Activated CD4-positive, alpha-beta T cell treated with anti-CD3 and anti-CD28 coated beads, Interleukin-2, amount 10 ng/mL, durations not matched to agents 7 days and 5 days (primary cell): ENCODE measurements at regions not wholly inside any gene's neighbourhood (a gene's known extent, or its start where the extent isn't known, plus 50 kb on each side); places are given as distances from the start of the nearest gene placed in this dataset.
"Not testable (repeated sequence)": the region's sequence is repeated elsewhere in the genome, so short reads cannot be mapped to it uniquely, and the experiment has no call there.

ENCODE experiments used
- CTCF ChIA-PET: fragments of 350-600 bp; sonication (Branson Sonifier 250); formaldehyde crosslinking; loops from one replicate; lab custom pipeline; 2021; ENCODE audit warnings: antibody characterized with exemption; lab: Charles Lee
- POLR2A ChIA-PET: fragments of 350-600 bp; sonication (Branson Sonifier 250); formaldehyde crosslinking; loops from one replicate; lab custom pipeline; 2021; ENCODE audit warnings: antibody characterized with exemption; lab: Charles Lee
- DNase-seq: peaks from one replicate; pipeline ENCODE4 v3.0.0-alpha.2; 2020
- H3K27ac Mint-ChIP-seq: one replicate; pipeline ENCODE4 v1.8.0; 2021; ENCODE audit warnings: mild to moderate bottlenecking, moderate library complexity, mixed read lengths
- H3K27me3 Mint-ChIP-seq: one replicate; pipeline ENCODE4 v1.8.0; 2021; ENCODE audit warnings: mixed read lengths
- H3K36me3 Mint-ChIP-seq: one replicate; pipeline ENCODE4 v1.8.0; 2021; ENCODE audit warnings: low read depth, mixed read lengths
- H3K4me1 Mint-ChIP-seq: one replicate; pipeline ENCODE4 v1.8.0; 2021; ENCODE audit warnings: mixed read lengths
- H3K4me3 Mint-ChIP-seq: one replicate; pipeline ENCODE4 v1.8.0; 2021; ENCODE audit warnings: mild to moderate bottlenecking, moderate library complexity, mixed read lengths
- H3K9me3 Mint-ChIP-seq: one replicate; pipeline ENCODE4 v1.8.0; 2021; ENCODE audit warnings: mixed read lengths

DNA sequence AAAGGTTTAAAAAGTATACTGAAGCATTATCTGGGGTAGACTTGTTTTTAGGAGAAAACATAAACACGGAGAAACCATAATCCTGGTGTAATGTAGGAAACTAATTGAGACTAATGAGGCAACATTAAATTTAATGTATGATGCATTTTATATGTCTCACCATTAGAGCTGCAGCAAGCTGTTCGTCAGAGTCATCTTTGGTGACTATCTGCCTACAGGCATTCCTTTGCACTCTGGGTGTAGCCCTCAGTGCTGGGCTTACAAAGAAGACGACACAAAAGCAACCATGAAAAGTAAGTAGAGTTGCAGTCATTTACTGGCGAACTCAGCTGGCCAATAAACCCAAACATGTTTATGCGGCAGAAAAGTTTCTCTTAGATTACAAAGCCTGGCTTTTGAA is 415.3 kb upstream of the ZEB2 start:
- H3K4me1 Mint-ChIP-seq, result no peaks in the 10 kb centered on the region
- POLR2A ChIA-PET, result no interaction called here
- H3K4me3 Mint-ChIP-seq, result no peak overlapping the region
- CTCF ChIA-PET, result no interaction called here
- H3K9me3 Mint-ChIP-seq, result no peaks in the 10 kb centered on the region
- DNase-seq, result no peak
- no peaks in the 10 kb centered on the region for H3K27me3 Mint-ChIP-seq
- H3K27ac Mint-ChIP-seq, result no peak overlapping the region
- no peaks in the 10 kb centered on the region for H3K36me3 Mint-ChIP-seq

DNA sequence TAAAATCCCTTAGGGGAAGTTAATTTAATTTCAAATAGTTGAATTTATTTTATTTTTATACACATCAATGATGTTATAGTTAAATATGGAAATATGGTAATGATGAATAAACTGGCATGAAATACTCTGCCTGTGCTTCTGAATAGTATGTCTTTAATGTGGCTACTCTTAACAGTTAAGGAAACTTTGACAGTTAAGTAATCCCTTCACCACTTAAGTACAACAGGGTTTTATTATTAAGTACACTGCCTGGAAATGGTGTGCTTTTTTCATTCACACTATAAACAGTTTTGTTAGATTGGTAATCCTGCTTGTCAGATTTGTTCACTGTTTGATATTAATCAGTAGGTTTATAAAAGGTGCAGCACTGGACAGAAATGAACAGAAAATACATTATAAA is 412.0 kb upstream of the ZEB2 start:
- POLR2A ChIA-PET, result no interaction called here
- H3K4me1 Mint-ChIP-seq, result no peaks in the 10 kb centered on the region
- H3K36me3 Mint-ChIP-seq, result no peaks in the 10 kb centered on the region

DNA sequence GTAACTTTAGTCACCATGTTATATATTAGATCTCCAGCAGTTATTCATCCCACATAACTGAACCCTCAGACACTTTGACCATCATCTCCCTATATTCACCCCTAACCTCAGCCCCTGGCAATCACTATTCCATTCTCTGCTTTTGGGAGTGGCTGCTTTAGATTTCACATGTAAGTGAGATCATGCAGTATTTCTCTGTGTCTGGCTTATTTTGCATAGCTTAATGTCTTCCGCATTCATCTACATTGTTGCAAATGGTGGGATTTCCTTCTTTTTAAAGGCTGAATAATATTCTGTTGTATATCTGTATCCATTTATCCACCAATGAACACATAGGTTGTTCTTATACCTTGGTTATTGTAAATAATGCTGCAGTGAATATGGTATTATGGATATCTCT is 411.6 kb upstream of the ZEB2 start:
- H3K4me3 Mint-ChIP-seq, result no peak overlapping the region
- H3K27ac Mint-ChIP-seq, result no peak overlapping the region
- POLR2A ChIA-PET, result no interaction called here
- CTCF ChIA-PET, result no interaction called here
- H3K9me3 Mint-ChIP-seq, result no peaks in the 10 kb centered on the region
- H3K27me3 Mint-ChIP-seq, result no peaks in the 10 kb centered on the region
- H3K36me3 Mint-ChIP-seq, result no peaks in the 10 kb centered on the region
- H3K4me1 Mint-ChIP-seq, result no peaks in the 10 kb centered on the region
- DNase-seq, result no peak

More for the DNA sequence above, 412.0 kb upstream of the ZEB2 start:
- H3K27me3 Mint-ChIP-seq, result no peaks in the 10 kb centered on the region
- no peaks in the 10 kb centered on the region for H3K9me3 Mint-ChIP-seq
- H3K27ac Mint-ChIP-seq, result no peak overlapping the region
- no peak for DNase-seq
- H3K4me3 Mint-ChIP-seq, result no peak overlapping the region
- CTCF ChIA-PET, result no interaction called here

DNA sequence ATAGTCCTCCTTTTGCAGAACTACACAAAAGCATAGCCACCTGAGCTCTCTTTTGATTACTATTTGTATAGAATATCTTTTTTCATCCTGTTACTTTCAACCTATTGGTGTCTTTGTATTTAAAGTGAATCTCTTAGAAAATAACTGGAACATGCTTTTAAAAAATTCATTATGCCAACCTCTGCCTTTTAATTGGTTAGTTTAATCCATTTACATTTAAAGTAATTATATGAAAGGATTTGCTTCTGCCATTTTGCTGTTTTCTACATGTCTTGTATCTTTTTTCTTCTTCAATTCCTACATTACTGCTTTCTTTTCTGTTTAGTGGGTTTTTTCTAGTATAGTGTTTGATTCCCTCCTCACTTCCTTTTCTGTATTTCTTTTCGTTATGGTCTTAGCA is 407.5 kb upstream of the ZEB2 start:
- DNase-seq, result no peak
- Mint-ChIP-seq H3K4me1 (peaks cover 2% of the 10 kb centered on the region), H3K36me3 (no peaks in the 10 kb centered on the region), H3K27me3 (no peaks in the 10 kb centered on the region), H3K9me3 (no peaks in the 10 kb centered on the region), H3K27ac (no peak overlapping the region), H3K4me3 (no peak overlapping the region)
- ChIA-PET CTCF (no interaction called here), POLR2A (no interaction called here)

DNA sequence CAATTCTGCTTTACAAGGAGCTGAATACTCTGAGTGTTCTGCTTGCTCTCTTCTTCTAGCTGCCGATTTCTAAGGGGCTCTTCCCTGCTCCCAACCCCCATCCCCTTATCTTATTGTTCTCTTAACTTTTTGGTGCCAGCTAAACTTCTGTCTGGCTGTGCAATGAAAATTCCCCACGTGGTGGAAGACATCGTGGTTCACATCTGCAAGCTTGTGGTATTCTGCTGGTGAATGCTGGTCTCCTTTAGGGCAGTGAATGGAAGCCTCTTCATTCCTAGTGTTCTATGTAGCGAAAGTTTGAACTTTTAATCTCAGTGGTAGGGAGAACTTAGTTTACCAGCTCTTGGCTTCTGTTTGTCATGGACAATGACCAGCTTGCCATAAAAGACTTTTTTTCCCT is 406.0 kb upstream of the ZEB2 start:
- H3K27ac Mint-ChIP-seq, result no peak overlapping the region
- H3K9me3 Mint-ChIP-seq, result no peaks in the 10 kb centered on the region
- H3K36me3 Mint-ChIP-seq, result no peaks in the 10 kb centered on the region
- H3K27me3 Mint-ChIP-seq, result peaks cover 2% of the 10 kb centered on the region
- POLR2A ChIA-PET, result no interaction called here
- CTCF ChIA-PET, result no interaction called here
- no peak overlapping the region for H3K4me3 Mint-ChIP-seq
- peaks cover 2% of the 10 kb centered on the region for H3K4me1 Mint-ChIP-seq
- no peak for DNase-seq

DNA sequence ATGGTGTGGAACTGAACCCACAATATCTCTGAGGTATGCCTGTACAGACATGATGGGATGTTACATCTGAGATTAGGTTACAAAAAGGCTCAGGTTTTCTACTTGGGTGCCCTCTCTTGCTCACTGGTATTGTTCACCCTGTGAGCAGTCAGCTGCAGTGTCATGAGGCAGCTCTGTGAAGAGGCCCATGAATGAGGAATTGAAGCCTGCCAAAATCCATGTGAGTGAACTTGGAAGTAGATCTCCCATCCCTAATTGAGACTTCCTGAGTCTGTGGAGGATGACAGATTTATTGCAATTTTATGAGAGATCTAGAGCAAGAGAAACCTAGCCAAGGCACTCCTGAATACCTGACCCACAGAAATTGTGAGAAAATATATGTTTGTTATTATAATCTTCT is 404.9 kb upstream of the ZEB2 start:
- DNase-seq, result no peak

DNA sequence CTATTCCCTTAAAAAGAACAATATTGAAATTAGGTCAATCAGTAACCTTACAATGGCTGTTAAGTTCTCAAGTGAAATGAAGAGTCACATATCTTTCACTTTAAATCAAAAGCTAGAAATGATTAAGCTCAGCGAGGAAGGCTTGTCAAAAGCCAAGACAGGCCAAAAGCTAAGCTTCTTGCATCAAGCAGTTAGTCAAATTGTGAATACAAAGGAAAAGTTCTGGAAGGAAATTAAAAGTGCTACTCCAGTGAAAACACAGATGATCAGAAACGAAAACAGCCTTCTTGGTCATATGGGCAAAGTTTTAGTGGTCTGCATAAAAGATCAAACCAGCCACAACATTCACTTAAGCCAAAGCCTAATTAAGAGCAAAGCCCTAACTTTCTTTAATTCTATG is 402.6 kb upstream of the ZEB2 start:
- Mint-ChIP-seq H3K27me3 (peaks cover 2% of the 10 kb centered on the region), H3K36me3 (no peaks in the 10 kb centered on the region), H3K4me3 (no peak overlapping the region), H3K9me3 (no peaks in the 10 kb centered on the region), H3K27ac (no peak overlapping the region), H3K4me1 (peaks cover 2% of the 10 kb centered on the region)
- ChIA-PET CTCF (no interaction called here), POLR2A (no interaction called here)
- no peak for DNase-seq

More for the DNA sequence above, 404.9 kb upstream of the ZEB2 start:
- CTCF ChIA-PET, result no interaction called here
- Mint-ChIP-seq H3K27me3 (peaks cover 2% of the 10 kb centered on the region), H3K4me3 (no peak overlapping the region), H3K9me3 (no peaks in the 10 kb centered on the region), H3K27ac (no peak overlapping the region), H3K36me3 (no peaks in the 10 kb centered on the region), H3K4me1 (peaks cover 2% of the 10 kb centered on the region)
- POLR2A ChIA-PET, result no interaction called here

DNA sequence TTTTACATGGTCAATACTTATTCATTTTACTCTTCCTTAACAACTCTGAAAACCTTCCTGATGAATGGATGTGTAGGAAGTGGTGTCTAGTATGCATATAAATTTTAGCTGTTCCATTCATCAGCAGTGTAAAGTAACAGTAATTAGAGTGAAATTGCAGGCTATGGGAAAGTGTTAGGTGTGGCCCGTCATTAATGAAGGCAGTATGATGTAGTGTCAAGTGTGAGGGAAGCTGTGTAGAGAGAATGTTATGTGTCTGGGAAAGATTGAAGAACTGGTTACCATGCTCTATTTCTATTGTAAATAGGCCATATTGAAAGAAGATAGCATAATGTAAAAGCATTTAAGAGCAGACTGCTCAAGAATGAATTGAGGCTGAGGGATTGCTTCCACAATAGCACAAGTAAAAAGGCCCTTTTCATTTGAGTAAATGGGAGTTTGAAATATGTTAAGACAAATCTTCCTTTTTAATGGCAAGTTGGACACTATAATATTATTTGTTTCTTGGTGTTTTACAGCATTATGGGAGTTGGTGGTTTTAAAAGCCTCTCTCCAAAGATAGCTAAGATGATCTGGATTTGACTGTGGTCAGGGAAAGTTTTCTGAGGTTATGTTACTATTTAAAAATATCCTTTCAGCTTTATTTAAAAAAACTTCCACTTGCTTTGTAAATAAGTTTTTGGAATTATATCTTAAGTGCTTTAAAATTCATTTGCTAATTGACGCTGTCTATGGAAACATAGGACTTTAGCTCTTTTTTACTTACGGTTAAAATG is 401.0 kb upstream of the ZEB2 start:
- Mint-ChIP-seq H3K27me3 (peaks cover 2% of the 10 kb centered on the region), H3K9me3 (no peaks in the 10 kb centered on the region), H3K4me3 (no peak overlapping the region), H3K36me3 (no peaks in the 10 kb centered on the region), H3K27ac (no peak overlapping the region), H3K4me1 (peaks cover 2% of the 10 kb centered on the region)
- ChIA-PET POLR2A (no interaction called here), CTCF (no interaction called here)
- no peak for DNase-seq

DNA sequence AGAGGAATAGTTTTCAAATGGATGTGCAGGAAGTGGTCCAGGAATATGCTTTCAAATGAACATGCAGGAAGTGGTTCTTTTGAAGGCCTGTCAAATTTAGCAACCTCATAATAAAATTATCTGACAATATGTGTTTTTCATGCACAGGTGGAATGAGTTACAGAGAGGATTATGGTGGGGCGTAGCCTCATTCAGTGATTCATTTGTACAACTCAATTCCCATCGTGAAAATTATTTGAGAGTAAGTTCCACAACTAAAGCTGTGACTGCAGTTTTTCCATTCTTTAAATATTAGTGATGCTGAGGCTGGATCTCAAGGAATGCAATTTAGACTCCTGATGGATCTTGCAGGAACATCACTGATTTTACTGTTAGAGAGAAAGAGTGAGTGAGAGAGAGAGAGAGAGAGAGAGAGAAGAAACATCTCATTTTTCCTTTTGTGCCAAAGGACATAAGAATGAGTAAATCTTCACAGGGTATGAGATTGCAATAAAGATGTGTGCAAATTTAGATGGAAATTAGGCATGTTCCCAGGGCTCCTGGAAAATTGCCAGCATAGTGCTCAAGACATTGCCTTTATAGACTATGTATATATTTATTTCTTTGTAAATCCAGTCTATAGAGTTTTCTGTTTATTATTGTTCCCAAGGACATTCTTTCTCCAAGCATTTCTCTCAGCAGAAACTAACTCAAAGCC is 394.9 kb upstream of the ZEB2 start:
- no peaks in the 10 kb centered on the region for H3K4me1 Mint-ChIP-seq
- H3K4me3 Mint-ChIP-seq, result no peak overlapping the region
- ChIA-PET CTCF (no interaction called here), POLR2A (no interaction called here)
- H3K27ac Mint-ChIP-seq, result no peak overlapping the region
- DNase-seq, result no peak
- H3K27me3 Mint-ChIP-seq, result no peaks in the 10 kb centered on the region
- H3K9me3 Mint-ChIP-seq, result no peaks in the 10 kb centered on the region
- H3K36me3 Mint-ChIP-seq, result no peaks in the 10 kb centered on the region

DNA sequence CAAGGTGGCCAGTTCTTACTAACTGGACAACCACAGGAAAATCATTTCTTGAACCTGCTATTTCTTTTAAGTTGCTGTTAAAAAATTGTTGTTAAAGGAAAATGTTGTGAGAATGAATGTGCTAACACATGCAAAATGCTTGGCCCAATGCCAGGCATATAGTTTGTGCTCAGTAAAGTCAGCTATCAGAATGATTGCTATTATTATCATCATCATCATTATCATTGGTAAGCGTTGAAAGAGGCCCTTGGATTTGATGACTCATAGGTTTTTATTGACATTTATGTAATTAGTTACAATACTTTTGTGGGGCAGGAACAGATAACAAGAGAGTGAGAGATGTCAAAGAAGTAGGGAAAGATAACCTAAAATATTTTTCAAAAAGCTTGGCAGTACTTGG is 394.2 kb upstream of the ZEB2 start:
- Mint-ChIP-seq H3K4me3 (no peak overlapping the region), H3K27me3 (no peaks in the 10 kb centered on the region), H3K27ac (no peak overlapping the region), H3K9me3 (no peaks in the 10 kb centered on the region), H3K4me1 (no peaks in the 10 kb centered on the region), H3K36me3 (no peaks in the 10 kb centered on the region)
- CTCF ChIA-PET, result no interaction called here
- POLR2A ChIA-PET, result no interaction called here
- DNase-seq, result no peak

DNA sequence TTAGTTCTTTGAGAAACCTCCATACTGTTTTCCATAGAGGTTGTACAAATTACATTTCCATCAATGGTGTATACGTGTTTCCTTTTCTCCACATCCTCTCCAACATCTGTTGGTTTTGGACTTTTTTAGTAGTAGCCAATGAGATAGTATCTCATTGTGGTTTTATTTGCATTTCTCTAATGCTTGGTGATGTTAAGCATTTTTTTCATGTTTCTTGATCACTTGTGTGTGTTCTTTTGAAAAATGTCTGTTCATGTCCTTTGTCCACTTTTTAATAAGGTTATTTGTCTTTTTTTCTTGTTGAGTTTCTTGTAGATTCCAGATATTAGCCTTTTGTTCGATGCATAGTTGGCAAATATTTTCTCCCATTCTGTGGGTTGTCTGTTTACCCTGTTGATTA is 392.3 kb upstream of the ZEB2 start:
- Mint-ChIP-seq H3K9me3 (no peaks in the 10 kb centered on the region), H3K4me3 (no peak overlapping the region), H3K27me3 (no peaks in the 10 kb centered on the region), H3K27ac (no peak overlapping the region), H3K36me3 (no peaks in the 10 kb centered on the region), H3K4me1 (no peaks in the 10 kb centered on the region)
- no peak for DNase-seq
- ChIA-PET POLR2A (no interaction called here), CTCF (no interaction called here)

DNA sequence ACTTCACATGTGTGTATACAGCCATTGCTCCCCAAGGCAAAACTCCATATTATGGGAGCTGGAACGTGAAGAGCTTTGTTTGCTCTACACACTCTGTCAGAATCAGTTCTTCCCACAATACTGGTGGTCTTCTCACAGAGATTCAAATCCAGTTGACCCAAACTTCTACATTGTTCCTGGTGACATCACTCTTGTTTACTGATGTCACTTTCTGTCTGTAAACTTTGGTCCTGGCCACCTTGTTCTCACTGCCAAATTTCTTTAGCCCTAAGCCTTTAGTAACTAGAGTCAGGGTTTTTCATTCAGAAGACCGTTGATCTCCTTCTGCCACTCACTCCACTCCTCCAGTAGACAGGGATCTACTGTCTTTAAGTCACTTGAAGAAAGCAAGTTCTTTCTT is 386.0 kb upstream of the ZEB2 start:
- H3K4me1 Mint-ChIP-seq, result no peaks in the 10 kb centered on the region
- H3K27me3 Mint-ChIP-seq, result no peaks in the 10 kb centered on the region
- ChIA-PET POLR2A (no interaction called here), CTCF (no interaction called here)
- H3K9me3 Mint-ChIP-seq, result peaks cover 2% of the 10 kb centered on the region
- DNase-seq, result no peak
- H3K27ac Mint-ChIP-seq, result no peak overlapping the region
- H3K36me3 Mint-ChIP-seq, result no peaks in the 10 kb centered on the region
- H3K4me3 Mint-ChIP-seq, result no peak overlapping the region

DNA sequence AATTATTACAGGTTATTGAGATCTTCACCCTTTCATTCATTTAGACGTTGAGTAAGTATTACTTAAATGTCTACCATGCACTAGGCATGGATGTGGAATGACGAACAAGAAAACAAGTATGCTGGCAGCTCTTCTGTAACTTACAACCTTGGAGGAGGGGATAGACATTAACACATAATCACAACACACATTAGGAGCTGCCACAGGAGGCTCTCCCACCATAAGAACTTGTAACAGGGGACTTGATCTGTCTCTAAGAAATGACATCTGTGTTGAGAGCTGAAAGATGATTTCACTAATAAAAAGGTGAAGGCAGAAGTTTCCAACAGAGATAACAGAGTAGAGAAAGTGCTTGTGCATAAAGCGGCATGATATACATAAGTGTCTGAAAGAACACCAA is 384.7 kb upstream of the ZEB2 start:
- DNase-seq, result no peak
- Mint-ChIP-seq H3K27me3 (no peaks in the 10 kb centered on the region), H3K36me3 (no peaks in the 10 kb centered on the region), H3K9me3 (peaks cover 2% of the 10 kb centered on the region), H3K4me1 (no peaks in the 10 kb centered on the region), H3K4me3 (no peak overlapping the region), H3K27ac (no peak overlapping the region)
- ChIA-PET POLR2A (no interaction called here), CTCF (no interaction called here)

DNA sequence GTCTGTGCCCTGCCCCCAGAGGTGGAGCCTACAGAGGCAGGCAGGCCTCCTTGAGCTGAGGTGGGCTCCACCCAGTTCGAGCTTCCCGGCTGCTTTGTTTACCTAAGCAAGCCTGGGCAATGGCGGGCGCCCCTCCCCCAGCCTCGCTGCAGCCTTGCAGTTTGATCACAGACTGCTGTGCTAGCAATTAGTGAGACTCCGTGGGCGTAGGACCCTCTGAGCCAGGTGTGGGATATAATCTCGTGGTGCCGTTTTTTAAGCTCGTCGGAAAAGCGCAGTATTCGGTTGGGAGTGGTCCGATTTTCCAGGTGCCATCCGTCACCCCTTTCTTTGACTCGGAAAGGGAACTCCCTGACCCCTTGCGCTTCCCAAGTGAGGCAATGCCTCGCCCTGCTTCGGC is 383.1 kb upstream of the ZEB2 start:
- H3K36me3 Mint-ChIP-seq, H3K27me3 Mint-ChIP-seq, H3K4me1 Mint-ChIP-seq, POLR2A ChIA-PET, DNase-seq, CTCF ChIA-PET, H3K9me3 Mint-ChIP-seq, H3K27ac Mint-ChIP-seq, H3K4me3 Mint-ChIP-seq: not testable (repeated sequence)
